ENCODE measurements at regions not wholly inside any gene's neighbourhood (a gene's known extent, or its start where the extent isn't known, plus 50 kb on each side); places are given as distances from the start of the nearest gene placed in this dataset.

GRCh38 chr12:20213723-20214625 is 154.4 kb upstream of the PDE3A start:
- TF ChIP-seq CTCF (IDR thresholded peaks at IDR 0.05): no peak
- no peak for TF ChIP-seq POLR2A (IDR thresholded peaks at IDR 0.05)

Data from heart left ventricle (tissue), 13 donors.